ENCODE measurements at regions not wholly inside any gene's neighbourhood (a gene's known extent, or its start where the extent isn't known, plus 50 kb on each side); places are given as distances from the start of the nearest gene placed in this dataset.
"Not testable (repeated sequence)": the region's sequence is repeated elsewhere in the genome, so short reads cannot be mapped to it uniquely, and the experiment has no call there.

- H3K9me3 ChIP-seq = peaks cover 0 to 6% (median 0%) of the 10 kb centered on the region in 4 donors
- no peaks in the 10 kb centered on the region for H3K36me3 ChIP-seq
- intact Hi-C loops (cut with DNase I; ENCODE audit: low total_unique reads) = no loop called here
- DNase-seq = no peak
- WGBS, 5 donors = 43 to 65% (median 54%) methylated on average over 11 to 12 of the region's 12 CpGs
- peaks cover 13 to 30% (median 16%) of the 10 kb centered on the region in 4 donors for H3K4me1 ChIP-seq
- no peak for TF ChIP-seq POLR2AphosphoS5 (IDR thresholded peaks at IDR 0.05)
- TF ChIP-seq, protein P1, sequence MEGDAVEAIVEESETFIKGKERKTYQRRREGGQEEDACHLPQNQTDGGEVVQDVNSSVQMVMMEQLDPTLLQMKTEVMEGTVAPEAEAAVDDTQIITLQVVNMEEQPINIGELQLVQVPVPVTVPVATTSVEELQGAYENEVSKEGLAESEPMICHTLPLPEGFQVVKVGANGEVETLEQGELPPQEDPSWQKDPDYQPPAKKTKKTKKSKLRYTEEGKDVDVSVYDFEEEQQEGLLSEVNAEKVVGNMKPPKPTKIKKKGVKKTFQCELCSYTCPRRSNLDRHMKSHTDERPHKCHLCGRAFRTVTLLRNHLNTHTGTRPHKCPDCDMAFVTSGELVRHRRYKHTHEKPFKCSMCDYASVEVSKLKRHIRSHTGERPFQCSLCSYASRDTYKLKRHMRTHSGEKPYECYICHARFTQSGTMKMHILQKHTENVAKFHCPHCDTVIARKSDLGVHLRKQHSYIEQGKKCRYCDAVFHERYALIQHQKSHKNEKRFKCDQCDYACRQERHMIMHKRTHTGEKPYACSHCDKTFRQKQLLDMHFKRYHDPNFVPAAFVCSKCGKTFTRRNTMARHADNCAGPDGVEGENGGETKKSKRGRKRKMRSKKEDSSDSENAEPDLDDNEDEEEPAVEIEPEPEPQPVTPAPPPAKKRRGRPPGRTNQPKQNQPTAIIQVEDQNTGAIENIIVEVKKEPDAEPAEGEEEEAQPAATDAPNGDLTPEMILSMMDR (IDR thresholded peaks at IDR 0.05) = no peak
- no peak for TF ChIP-seq POLR2A (IDR thresholded peaks at IDR 0.05)
- TF ChIP-seq EP300 (IDR thresholded peaks at IDR 0.05) = no peak
- H3K27ac ChIP-seq = peak overlapping the region; percentile 49 to 72 (median 66)
- H3K4me3 ChIP-seq = no peak overlapping the region
- H3K27me3 ChIP-seq = no peaks in the 10 kb centered on the region
Measured at GRCh38 chr17:83190004-83190385, 110.6 kb downstream of the METRNL start.

DNA sequence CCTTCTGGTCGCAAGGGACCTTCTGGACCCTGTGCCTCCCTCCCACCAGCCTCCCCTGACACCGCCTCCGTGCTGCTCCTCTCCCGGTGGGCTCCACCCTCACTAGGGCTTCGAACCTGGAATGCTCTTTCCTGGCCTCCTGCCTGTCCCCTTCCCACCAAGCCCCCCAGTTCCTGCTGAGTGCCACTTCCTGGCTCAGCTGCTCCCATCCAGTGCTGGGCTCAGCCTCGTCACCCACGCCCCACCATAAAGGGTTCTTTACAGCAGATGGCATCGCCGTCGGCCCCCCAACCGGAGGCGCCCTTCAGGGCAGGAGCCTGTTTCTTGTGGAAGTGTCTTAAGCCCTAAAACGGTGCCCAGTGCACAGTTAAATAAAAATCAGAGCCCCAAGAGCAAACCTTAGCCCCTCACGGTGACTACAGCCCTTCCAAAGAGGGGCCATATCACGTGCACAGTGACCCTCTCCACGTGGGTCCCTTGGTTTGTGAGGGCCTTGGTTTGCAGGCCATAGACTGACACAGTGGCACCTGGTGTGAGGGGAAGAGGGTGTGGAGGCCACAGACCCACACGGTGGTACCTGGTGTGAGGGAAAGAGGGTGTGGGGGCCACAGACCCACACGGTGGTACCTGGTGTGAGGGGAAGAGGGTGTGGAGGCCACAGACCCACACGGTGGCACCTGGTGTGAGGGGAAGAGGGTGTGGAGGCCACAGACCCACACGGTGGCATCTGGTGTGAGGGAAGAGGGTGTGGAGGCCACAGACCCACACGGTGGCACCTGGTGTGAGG lies 111.4 kb downstream of the METRNL start:
- TF ChIP-seq, protein P1 (IDR thresholded peaks at IDR 0.05) = no peak
- TF ChIP-seq POLR2A (IDR thresholded peaks at IDR 0.05) = no peak
- no peak for TF ChIP-seq EP300 (IDR thresholded peaks at IDR 0.05)

DNA sequence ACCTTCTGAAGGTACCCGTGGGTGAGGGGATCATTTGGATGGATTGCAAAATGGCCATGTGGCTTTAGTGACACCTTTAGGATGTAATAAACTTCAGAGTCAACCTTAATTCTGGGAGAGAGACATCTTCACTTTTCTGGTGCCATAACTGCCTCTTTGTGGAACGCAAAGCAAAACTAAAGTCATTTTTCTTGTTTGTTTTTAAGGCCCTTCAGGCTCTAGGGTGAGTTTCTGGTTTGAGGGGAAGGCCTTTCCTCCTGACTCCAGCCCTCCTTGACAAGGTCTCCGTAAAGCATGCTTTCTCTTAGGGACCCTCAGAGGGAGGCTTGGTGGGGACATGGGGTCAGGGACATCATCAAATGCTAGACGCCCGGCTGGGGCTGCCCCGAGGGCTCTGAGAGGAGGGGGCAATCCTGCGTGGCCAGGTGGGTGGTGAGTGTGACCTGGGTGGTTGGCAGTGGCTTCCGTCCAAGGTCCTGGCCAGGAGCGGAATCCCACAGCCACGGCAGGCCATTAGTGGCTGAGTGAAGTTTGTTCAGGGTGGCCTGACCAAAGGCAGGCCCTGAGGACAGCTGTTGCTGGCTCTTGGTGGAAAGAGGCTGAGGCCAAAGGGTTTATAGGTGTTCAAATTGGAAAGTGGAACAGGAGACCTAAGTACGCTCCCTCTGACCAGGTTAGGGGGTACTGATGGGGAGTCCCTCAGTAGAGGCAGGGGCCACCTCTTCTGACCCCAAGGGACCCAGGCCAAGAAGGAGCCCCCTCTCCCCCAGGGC lies 112.2 kb downstream of the METRNL start:
- Histone ChIP-seq H3K4me1 (peaks cover 19 to 46% (median 25%) of the 10 kb centered on the region in 4 donors), H3K9me3 (peaks cover 0 to 6% (median 0%) of the 10 kb centered on the region in 4 donors), H3K4me3 (no peak overlapping the region), H3K27me3 (no peaks in the 10 kb centered on the region), H3K36me3 (no peaks in the 10 kb centered on the region), H3K27ac (peak overlapping the region in 3 of 5 donors; percentile 1 to 45 (median 37))
- WGBS, 5 donors = 84 to 92% (median 89%) methylated on average over 10 to 11 of the region's 11 CpGs
- TF ChIP-seq, protein P1 (IDR thresholded peaks at IDR 0.05) = no peak
- no peak for TF ChIP-seq EP300 (IDR thresholded peaks at IDR 0.05)
- intact Hi-C loops (cut with DNase I; ENCODE audit: low total_unique reads) = no loop called here
- no peak for DNase-seq

More for the DNA sequence above, 111.4 kb downstream of the METRNL start:
- H3K27me3 ChIP-seq = no peaks in the 10 kb centered on the region
- no peak overlapping the region for H3K4me3 ChIP-seq
- H3K27ac ChIP-seq = peak overlapping the region in 3 of 5 donors; percentile 37 to 72 (median 67)
- H3K36me3 ChIP-seq = no peaks in the 10 kb centered on the region
- peaks cover 0 to 6% (median 0%) of the 10 kb centered on the region in 4 donors for H3K9me3 ChIP-seq
- H3K4me1 ChIP-seq = peaks cover 19 to 38% (median 20%) of the 10 kb centered on the region in 4 donors
- DNase-seq = no peak
- intact Hi-C loops (cut with DNase I; ENCODE audit: low total_unique reads) = no loop called here
- 86 to 93% (median 88%) methylated on average over 21 of the region's 21 CpGs for WGBS, 5 donors

DNA sequence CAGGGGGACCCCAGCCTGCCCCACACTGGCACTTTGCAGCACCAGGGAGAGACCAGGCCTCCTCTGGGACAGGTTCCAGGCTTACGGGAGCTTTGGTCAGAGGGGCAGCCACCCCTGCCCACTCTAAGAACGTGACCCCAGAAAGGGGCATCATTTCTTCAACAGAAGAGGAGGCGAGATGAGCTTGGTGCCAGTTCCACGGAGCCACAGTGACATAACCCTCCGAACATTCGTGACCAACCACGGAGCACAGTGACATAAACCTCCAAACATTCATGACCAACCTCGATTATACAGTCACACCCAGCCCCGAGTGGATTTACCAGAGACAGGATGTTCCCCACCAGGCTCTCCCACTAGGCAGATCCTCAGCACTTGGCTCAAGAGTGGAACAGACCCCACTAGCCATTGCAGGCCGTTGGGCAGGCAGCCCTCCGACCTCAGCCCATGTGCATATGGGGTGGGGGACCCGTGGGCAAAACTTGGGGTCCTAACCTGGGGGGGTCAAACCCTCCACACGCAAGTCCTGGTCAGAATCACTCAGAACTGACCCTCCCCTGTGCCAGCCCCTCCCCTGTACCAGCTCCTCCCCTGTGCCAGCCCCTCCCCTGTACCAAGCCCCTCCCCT lies 112.9 kb downstream of the METRNL start:
- intact Hi-C loops (cut with DNase I; ENCODE audit: low total_unique reads) = no loop called here
- Histone ChIP-seq H3K9me3 (peaks cover 0 to 6% (median 0%) of the 10 kb centered on the region in 4 donors), H3K36me3 (no peaks in the 10 kb centered on the region), H3K4me3 (no peak overlapping the region), H3K4me1 (peaks cover 19 to 53% (median 25%) of the 10 kb centered on the region in 4 donors), H3K27me3 (no peaks in the 10 kb centered on the region), H3K27ac (peak overlapping the region in 3 of 5 donors; percentile 1 to 45 (median 37))
- 68 to 82% (median 80%) methylated on average over 10 to 13 of the region's 13 CpGs for WGBS, 5 donors
- no peak for DNase-seq
- TF ChIP-seq EP300 (IDR thresholded peaks at IDR 0.05) (no peak), POLR2A (IDR thresholded peaks at IDR 0.05) (no peak), POLR2AphosphoS5 (IDR thresholded peaks at IDR 0.05) (no peak)
- TF ChIP-seq, protein P1 (IDR thresholded peaks at IDR 0.05) = no peak

- H3K9me3 ChIP-seq; H3K27ac ChIP-seq; H3K27me3 ChIP-seq; H3K4me3 ChIP-seq; H3K36me3 ChIP-seq; intact Hi-C loops (cut with DNase I; ENCODE audit: low total_unique reads): not testable (repeated sequence)
- H3K4me1 ChIP-seq = peaks cover 19 to 54% (median 25%) of the 10 kb centered on the region in 4 donors
- WGBS, 5 donors = 33 to 50% (median 46%) methylated on average over 1 to 2 of the region's 2 CpGs; no CpG with 5 or more reads in 1 of the 5 donors
- DNase-seq = peak in 1 of 2 donors; percentile 25
Measured at GRCh38 chr17:83192789-83193335, 113.5 kb downstream of the METRNL start.

Measured in stomach (tissue), 8 donors.